Aorta (tissue), 5 donors: ENCODE measurements at regions not wholly inside any gene's neighbourhood (a gene's known extent, or its start where the extent isn't known, plus 50 kb on each side); places are given as distances from the start of the nearest gene placed in this dataset.
"Not testable (repeated sequence)": the region's sequence is repeated elsewhere in the genome, so short reads cannot be mapped to it uniquely, and the experiment has no call there.

Experiments
- ATAC-seq: fragments of 200-7000 bp; cut with Tn5 transposase; one replicate; pipeline ENCODE4 v1.9.1; 2022; ENCODE audit warnings: moderate library complexity; ENCODE audit not compliant: low FRiP score
- DNase-seq, 2 donors: peaks; one replicate each; pipeline ENCODE4 v3.0.0-alpha.2; 2020
- H3K27ac ChIP-seq, 2 donors: one replicate each; pipeline ENCODE4 v1.5.1; 2013; ENCODE audit warnings: low read length in 2 of 2, mild to moderate bottlenecking in 2 of 2, moderate library complexity in 2 of 2, control low read depth in 1 of 2, inconsistent platforms in 1 of 2, low read depth in 1 of 2
- H3K27me3 ChIP-seq, 2 donors: one replicate each; pipeline ENCODE4 v1.6.1; 2013; ENCODE audit warnings: control low read depth in 1 of 2, low read length in 1 of 2, mild to moderate bottlenecking in 1 of 2, moderate library complexity in 1 of 2; ENCODE audit not compliant: insufficient read depth in 2 of 2, control insufficient read depth in 1 of 2
- H3K36me3 ChIP-seq, 2 donors: one replicate each; pipeline ENCODE4 v1.6.1; 2013; ENCODE audit warnings: control low read depth in 1 of 2, low read length in 1 of 2, mild to moderate bottlenecking in 1 of 2; ENCODE audit not compliant: insufficient read depth in 2 of 2, control insufficient read depth in 1 of 2
- H3K4me1 ChIP-seq, 2 donors: one replicate each; pipeline ENCODE4 v1.6.1; 2013; ENCODE audit warnings: low read length in 2 of 2, control low read depth in 1 of 2, mild to moderate bottlenecking in 1 of 2, moderate library complexity in 1 of 2; ENCODE audit not compliant: insufficient read depth in 2 of 2, control insufficient read depth in 1 of 2
- H3K4me3 ChIP-seq, 2 donors: one replicate each; pipeline ENCODE4 v1.5.1; 2013; ENCODE audit warnings: low read length in 2 of 2, control low read depth in 1 of 2, mild to moderate bottlenecking in 1 of 2
- H3K9me3 ChIP-seq: one replicate; pipeline ENCODE4 v1.6.1; 2013; ENCODE audit warnings: mild to moderate bottlenecking, low read length; ENCODE audit not compliant: control insufficient read depth
- WGBS, 2 donors: extraction: QIAGEN DNeasy Blood & Tissue Kit; methylation state at CpG; one replicate each; pipeline ENCODE4 v1.1.7; 2013; 5-methylcytosine and 5-hydroxymethylcytosine counted together
- intact Hi-C, 2 donors: fragments of 100-400 bp; cut with DNase I; formaldehyde crosslinking; loops; one replicate each; pipeline versions ENCODE4 v1.14.2 to v1.15.0; 2022
- donor health status: healthy with polysubstance abuse.
- donor health status: Bipolar disorder and iron deficiency.
- donor health status: DM: no; HTN: no; CAD: no.
- donor health status: DM: no; HTN: no; CAD: no.
- donor health status: DM: yes; HTN: yes; CAD: no.

GRCh38 chr5:71810471-71811195 is 91.6 kb downstream of the CARTPT start:
- DNase-seq (no peak), ATAC-seq (no peak)
- H3K4me1 ChIP-seq: peaks cover 3 to 12% of the 10 kb centered on the region in 2 donors
- H3K27ac ChIP-seq: peak overlapping the region; percentile 22 to 54
- no peaks in the 10 kb centered on the region for H3K27me3 ChIP-seq
- WGBS, 2 donors: 14 to 16% methylated on average over 9 of the region's 9 CpGs
- peak overlapping the region in 1 of 2 donors; percentile 16 for H3K4me3 ChIP-seq
- H3K9me3 ChIP-seq: no peaks in the 10 kb centered on the region
- intact Hi-C loops: no loop called here
- H3K36me3 ChIP-seq: no peaks in the 10 kb centered on the region

GRCh38 chr5:71811779-71812178 is 92.7 kb downstream of the CARTPT start:
- intact Hi-C loops: no loop called here
- no peak overlapping the region for H3K4me3 ChIP-seq
- ATAC-seq: no peak
- H3K36me3 ChIP-seq: no peaks in the 10 kb centered on the region
- 96 to 100% methylated on average over 2 of the region's 2 CpGs for WGBS, 2 donors
- H3K9me3 ChIP-seq: no peaks in the 10 kb centered on the region
- H3K27ac ChIP-seq: no peak overlapping the region
- H3K27me3 ChIP-seq: no peaks in the 10 kb centered on the region
- no peak for DNase-seq
- peaks cover 3 to 12% of the 10 kb centered on the region in 2 donors for H3K4me1 ChIP-seq

GRCh38 chr5:71816307-71816706 is 97.2 kb downstream of the CARTPT start:
- Histone ChIP-seq H3K9me3 (no peaks in the 10 kb centered on the region), H3K4me3 (no peak overlapping the region), H3K27me3 (no peaks in the 10 kb centered on the region), H3K4me1 (no peaks in the 10 kb centered on the region), H3K27ac (no peak overlapping the region), H3K36me3 (no peaks in the 10 kb centered on the region)
- 71 to 78% methylated on average over 4 of the region's 4 CpGs for WGBS, 2 donors
- DNase-seq (no peak), ATAC-seq (no peak)
- intact Hi-C loops: no loop called here

GRCh38 chr5:71817891-71818290 is 98.8 kb downstream of the CARTPT start:
- 37 to 46% methylated on average over 7 of the region's 7 CpGs for WGBS, 2 donors
- intact Hi-C loops: no loop called here
- no peak overlapping the region for H3K27ac ChIP-seq
- DNase-seq: no peak
- no peaks in the 10 kb centered on the region for H3K36me3 ChIP-seq
- no peaks in the 10 kb centered on the region for H3K4me1 ChIP-seq
- ATAC-seq: no peak
- no peaks in the 10 kb centered on the region for H3K9me3 ChIP-seq
- H3K4me3 ChIP-seq: no peak overlapping the region
- H3K27me3 ChIP-seq: no peaks in the 10 kb centered on the region

GRCh38 chr5:71821029-71821428 is 102.0 kb downstream of the CARTPT start:
- intact Hi-C loops: no loop called here
- no peak for ATAC-seq
- Histone ChIP-seq H3K4me1 (peaks cover 0 to 1% of the 10 kb centered on the region in 2 donors), H3K4me3 (no peak overlapping the region), H3K27ac (no peak overlapping the region), H3K27me3 (no peaks in the 10 kb centered on the region), H3K9me3 (no peaks in the 10 kb centered on the region), H3K36me3 (no peaks in the 10 kb centered on the region)
- no peak for DNase-seq
- 83 to 90% methylated on average over 1 of the region's 1 CpG for WGBS, 2 donors

GRCh38 chr5:71822065-71822464 is 103.0 kb downstream of the CARTPT start:
- H3K36me3 ChIP-seq, ATAC-seq, H3K9me3 ChIP-seq, H3K27ac ChIP-seq, H3K27me3 ChIP-seq, H3K4me1 ChIP-seq, DNase-seq, intact Hi-C loops, H3K4me3 ChIP-seq: not testable (repeated sequence)

- WGBS, 2 donors: 97 to 100% methylated on average over 1 of the region's 1 CpG
- Histone ChIP-seq H3K9me3 (no peaks in the 10 kb centered on the region), H3K27ac (no peak overlapping the region), H3K36me3 (no peaks in the 10 kb centered on the region), H3K4me1 (peaks cover 0 to 1% of the 10 kb centered on the region in 2 donors), H3K27me3 (no peaks in the 10 kb centered on the region), H3K4me3 (no peak overlapping the region)
- ATAC-seq (no peak), DNase-seq (no peak)
- intact Hi-C loops: no loop called here
These were observed 106.9 kb downstream of the CARTPT start for GRCh38 chr5:71825992-71826391.

GRCh38 chr5:71828291-71829040 is 109.4 kb downstream of the CARTPT start:
- no peaks in the 10 kb centered on the region for H3K27me3 ChIP-seq
- H3K27ac ChIP-seq: no peak overlapping the region
- ATAC-seq (no peak), DNase-seq (no peak)
- no peaks in the 10 kb centered on the region for H3K9me3 ChIP-seq
- no peak overlapping the region for H3K4me3 ChIP-seq
- H3K36me3 ChIP-seq: no peaks in the 10 kb centered on the region
- intact Hi-C loops: no loop called here
- H3K4me1 ChIP-seq: peaks cover 0 to 1% of the 10 kb centered on the region in 2 donors
- 49 to 56% methylated on average over 2 of the region's 2 CpGs for WGBS, 2 donors

GRCh38 chr5:71829206-71829605 is 110.1 kb downstream of the CARTPT start:
- intact Hi-C loops: no loop called here
- peak overlapping the region in 1 of 2 donors; percentile 51 for H3K27ac ChIP-seq

More at GRCh38 chr5:71829206-71829605, 110.1 kb downstream of the CARTPT start:
- DNase-seq: no peak
- Histone ChIP-seq H3K36me3 (no peaks in the 10 kb centered on the region), H3K4me1 (peaks cover 0 to 1% of the 10 kb centered on the region in 2 donors), H3K27me3 (no peaks in the 10 kb centered on the region), H3K9me3 (no peaks in the 10 kb centered on the region), H3K4me3 (no peak overlapping the region)
- WGBS, 2 donors: 83 to 90% methylated on average over 5 of the region's 5 CpGs
- no peak for ATAC-seq
